Hepatic stellate cell (primary cell): ENCODE measurements at regions not wholly inside any gene's neighbourhood (a gene's known extent, or its start where the extent isn't known, plus 50 kb on each side); places are given as distances from the start of the nearest gene placed in this dataset.

Source experiments
- DNase-seq: peaks from one replicate; pipeline ENCODE4 v3.0.0; 2011; ENCODE audit warnings: low spot score

- DNase-seq, result no peak
Measured at GRCh38 chr13:31929031-31929770, 102.4 kb upstream of the FRY start.

GRCh38 chr13:31930490-31930889, 101.1 kb upstream of the FRY start:
- no peak for DNase-seq

- DNase-seq, result no peak
Measured at GRCh38 chr13:31930901-31931522, 100.6 kb upstream of the FRY start.

GRCh38 chr13:31937436-31937835, 94.1 kb upstream of the FRY start:
- no peak for DNase-seq

GRCh38 chr13:31940076-31940475, 91.5 kb upstream of the FRY start:
- DNase-seq, result no peak

- no peak for DNase-seq
Measured at GRCh38 chr13:31943591-31943990, 88.0 kb upstream of the FRY start.

GRCh38 chr13:31944262-31945160, 87.1 kb upstream of the FRY start:
- DNase-seq, result no peak

GRCh38 chr13:31945202-31945961, 86.2 kb upstream of the FRY start:
- DNase-seq, result peak; percentile 50

GRCh38 chr13:31946091-31946770, 85.3 kb upstream of the FRY start:
- no peak for DNase-seq

GRCh38 chr13:31947105-31947504, 84.5 kb upstream of the FRY start:
- no peak for DNase-seq

GRCh38 chr13:31947506-31947905, 84.1 kb upstream of the FRY start:
- DNase-seq, result peak; percentile 19

- DNase-seq, result no peak
Measured at GRCh38 chr13:31949486-31949885, 82.1 kb upstream of the FRY start.

- no peak for DNase-seq
Measured at GRCh38 chr13:31950111-31950815, 81.3 kb upstream of the FRY start.

- peak; percentile 23 for DNase-seq
Measured at GRCh38 chr13:31951215-31951678, 80.3 kb upstream of the FRY start.

GRCh38 chr13:31952641-31953380, 78.8 kb upstream of the FRY start:
- no peak for DNase-seq

- no peak for DNase-seq
Measured at GRCh38 chr13:31955101-31955500, 76.5 kb upstream of the FRY start.

GRCh38 chr13:31955741-31956140, 75.8 kb upstream of the FRY start:
- DNase-seq, result no peak

GRCh38 chr13:31956980-31957644, 74.5 kb upstream of the FRY start:
- DNase-seq, result no peak

- no peak for DNase-seq
Measured at GRCh38 chr13:31957772-31958171, 73.8 kb upstream of the FRY start.
